HEK293 (cell line): ENCODE measurements at regions not wholly inside any gene's neighbourhood (a gene's known extent, or its start where the extent isn't known, plus 50 kb on each side); places are given as distances from the start of the nearest gene placed in this dataset.

Source experiments
- CTCF ChIA-PET: fragments of 350-600 bp; formaldehyde crosslinking; extraction: SDS; loops from one replicate; lab custom pipeline; 2021; ENCODE audit warnings: antibody characterized with exemption; lab: Yijun Ruan, JAX
- POLR2A ChIA-PET: fragments of 300-600 bp; formaldehyde crosslinking; extraction: SDS; loops from one replicate; lab custom pipeline; 2020; ENCODE audit warnings: antibody characterized with exemption, inconsistent platforms; lab: Yijun Ruan, JAX
- H3K27ac ChIP-seq: fragments of 200-500 bp; sonication (Bioruptor generic); 2 replicates; pipeline ENCODE4 v1.5.1; 2014; ENCODE audit warnings: low read depth, low read length, control low read depth, inconsistent platforms; ENCODE audit errors: extremely low read depth
- H3K36me3 ChIP-seq, 2 experiments: fragments of 200-500 bp in 1 of 2; sonication (Bioruptor generic) in 1 of 2; 1 replicate in 1 of 2; 2 replicates in 1 of 2; pipeline ENCODE4 v1.5.1; 2014 to 2017; ENCODE audit warnings: inconsistent platforms in 2 of 2, low read length in 2 of 2; ENCODE audit not compliant: control insufficient read depth in 2 of 2, insufficient read depth in 1 of 2
- H3K4me1 ChIP-seq: fragments of 200-500 bp; sonication (Bioruptor generic); 2 replicates; pipeline ENCODE4 v1.5.1; 2014; ENCODE audit warnings: mild to moderate bottlenecking, low read length, inconsistent platforms; ENCODE audit not compliant: control insufficient read depth, insufficient read depth
- H3K4me3 ChIP-seq: 2 replicates; pipeline ENCODE4 v1.5.1; 2011; ENCODE audit warnings: low read depth, mild to moderate bottlenecking, control low read depth, low read length, moderate library complexity
- H3K9me3 ChIP-seq: fragments of 200-500 bp; sonication (Bioruptor generic); 2 replicates; pipeline ENCODE4 v1.5.1; 2014; ENCODE audit warnings: low read depth, low read length, inconsistent platforms; ENCODE audit not compliant: control insufficient read depth, insufficient read depth
- GLIS2 ChIP-seq: fragments of 450-650 bp; formaldehyde crosslinking; IDR thresholded peaks from 2 replicates; pipeline ENCODE4 v1.5.1; 2016; ENCODE audit warnings: missing biosample characterization, missing genetic modification characterization
- HOXD13 ChIP-seq: sonication (generic); formaldehyde crosslinking; IDR thresholded peaks from 2 replicates; pipeline ENCODE4 v1.8.0; 2022; ENCODE audit warnings: missing genetic modification reagents, borderline replicate concordance
- KLF10 ChIP-seq: fragments of 450-650 bp; IDR thresholded peaks from 2 replicates; pipeline ENCODE4 v1.5.1; 2018; ENCODE audit warnings: missing biosample characterization, mild to moderate bottlenecking, missing genetic modification characterization
- MYNN ChIP-seq: fragments of 450-650 bp; formaldehyde crosslinking; IDR thresholded peaks from 2 replicates; pipeline ENCODE4 v1.5.1; 2016; ENCODE audit warnings: missing biosample characterization, missing genetic modification characterization, borderline replicate concordance
- RBAK ChIP-seq: fragments of 450-650 bp; formaldehyde crosslinking; IDR thresholded peaks from 2 replicates; pipeline ENCODE4 v1.5.1; 2016; ENCODE audit warnings: missing biosample characterization, missing genetic modification characterization
- SP7 ChIP-seq: fragments of 450-650 bp; formaldehyde crosslinking; IDR thresholded peaks from 2 replicates; pipeline ENCODE4 v1.5.1; 2016; ENCODE audit warnings: missing biosample characterization, missing genetic modification characterization
- WT1 ChIP-seq: fragments of 450-650 bp; formaldehyde crosslinking; IDR thresholded peaks from 2 replicates; pipeline ENCODE4 v1.5.1; 2016; ENCODE audit warnings: missing biosample characterization, missing genetic modification characterization
- YY1 ChIP-seq: fragments of 450-650 bp; formaldehyde crosslinking; IDR thresholded peaks from 2 replicates; pipeline ENCODE4 v1.5.1; 2018; ENCODE audit warnings: missing biosample characterization, missing genetic modification characterization
- ZBTB8A ChIP-seq: fragments of 450-650 bp; formaldehyde crosslinking; IDR thresholded peaks from 2 replicates; pipeline ENCODE4 v1.5.1; 2016; ENCODE audit warnings: missing biosample characterization, missing genetic modification characterization
- ZEB2 ChIP-seq: fragments of 450-650 bp; formaldehyde crosslinking; IDR thresholded peaks from 2 replicates; pipeline ENCODE4 v1.5.1; 2016; ENCODE audit warnings: missing biosample characterization, missing genetic modification characterization
- ZFP41 ChIP-seq: fragments of 450-650 bp; formaldehyde crosslinking; IDR thresholded peaks from 2 replicates; pipeline ENCODE4 v1.5.1; 2016; ENCODE audit warnings: missing biosample characterization, missing genetic modification characterization, borderline replicate concordance
- ZIC2 ChIP-seq: fragments of 450-650 bp; formaldehyde crosslinking; IDR thresholded peaks from 2 replicates; pipeline ENCODE4 v1.5.1; 2016; ENCODE audit warnings: missing biosample characterization, missing genetic modification characterization
- ZNF112 ChIP-seq: fragments of 450-650 bp; formaldehyde crosslinking; IDR thresholded peaks from 2 replicates; pipeline ENCODE4 v1.5.0; 2017; ENCODE audit warnings: missing biosample characterization, missing genetic modification characterization
- ZNF157 ChIP-seq: fragments of 450-650 bp; formaldehyde crosslinking; IDR thresholded peaks from 2 replicates; pipeline ENCODE4 v1.5.1; 2016; ENCODE audit warnings: missing biosample characterization, missing genetic modification characterization
- ZNF16 ChIP-seq: fragments of 450-650 bp; formaldehyde crosslinking; IDR thresholded peaks from 2 replicates; pipeline ENCODE4 v1.5.1; 2016; ENCODE audit warnings: low read depth, missing biosample characterization, missing genetic modification characterization
- ZNF341 ChIP-seq: fragments of 450-650 bp; formaldehyde crosslinking; IDR thresholded peaks from 2 replicates; pipeline ENCODE4; 2016; ENCODE audit warnings: low read depth, missing biosample characterization, missing genetic modification characterization
- ZNF350 ChIP-seq: fragments of 450-650 bp; formaldehyde crosslinking; IDR thresholded peaks from 2 replicates; pipeline ENCODE4 v1.5.0; 2017; ENCODE audit warnings: missing biosample characterization, mild to moderate bottlenecking, missing genetic modification characterization
- ZNF529 ChIP-seq: fragments of 450-650 bp; formaldehyde crosslinking; IDR thresholded peaks from 2 replicates; pipeline ENCODE4 v1.5.1; 2017; ENCODE audit warnings: missing genetic modification characterization, missing biosample characterization; ENCODE audit not compliant: insufficient replicate concordance
- ZNF585B ChIP-seq: fragments of 450-650 bp; formaldehyde crosslinking; IDR thresholded peaks from 2 replicates; pipeline ENCODE4 v1.5.1; 2016; ENCODE audit warnings: missing biosample characterization, missing genetic modification characterization
- ZNF629 ChIP-seq: fragments of 450-650 bp; formaldehyde crosslinking; IDR thresholded peaks from 2 replicates; pipeline ENCODE4 v1.5.1; 2017; ENCODE audit warnings: missing biosample characterization, missing genetic modification characterization
- ZNF654 ChIP-seq: fragments of 450-650 bp; formaldehyde crosslinking; IDR thresholded peaks from 2 replicates; pipeline ENCODE4 v1.5.1; 2016; ENCODE audit warnings: low read depth, missing biosample characterization, missing genetic modification characterization
- ZSCAN16 ChIP-seq: fragments of 450-650 bp; formaldehyde crosslinking; IDR thresholded peaks from 2 replicates; pipeline ENCODE4 v1.5.1; 2016; ENCODE audit warnings: missing biosample characterization, missing genetic modification characterization
- ZSCAN23 ChIP-seq: fragments of 450-650 bp; formaldehyde crosslinking; IDR thresholded peaks from 2 replicates; pipeline ENCODE4 v1.5.1; 2016; ENCODE audit warnings: missing biosample characterization, missing genetic modification characterization
- TF ChIP-seq, protein P1 (sequence below): fragments of 450-650 bp; formaldehyde crosslinking; IDR thresholded peaks from 2 replicates; pipeline ENCODE4 v1.5.1; 2017; ENCODE audit warnings: missing biosample characterization, missing genetic modification characterization
- TF ChIP-seq, protein P2 (sequence below): fragments of 450-650 bp; IDR thresholded peaks from 2 replicates; pipeline ENCODE4 v1.5.1; 2018; ENCODE audit warnings: missing biosample characterization, mild to moderate bottlenecking, missing genetic modification characterization

DNA sequence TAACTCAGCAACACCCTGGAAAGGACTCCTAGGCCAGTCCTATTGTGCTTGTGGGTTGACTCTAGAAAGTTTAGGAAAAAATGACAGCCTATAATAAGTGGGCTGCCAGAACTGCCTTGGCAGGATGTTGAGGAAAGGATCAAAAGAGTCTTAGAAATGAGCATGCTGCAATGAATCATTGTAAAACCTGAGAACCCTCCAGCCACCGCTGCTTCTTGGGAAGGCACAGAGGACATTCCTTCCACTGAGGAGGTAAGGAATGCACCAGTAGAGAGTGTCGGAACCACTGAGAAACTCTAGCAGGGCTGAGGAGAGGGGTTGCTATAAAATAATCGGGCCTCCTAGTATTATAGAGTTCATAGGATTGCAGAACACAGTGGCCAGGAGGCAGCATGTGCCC lies 146.7 kb upstream of the SMIM21 start (continued):
- TF ChIP-seq ZNF529 (tag by site-specific recombination) (no peak), ZNF585B (tag by site-specific recombination) (no peak), ZNF654 (tag by site-specific recombination) (no peak), GLIS2 (no peak), ZNF341 (tag by site-specific recombination) (no peak)
- TF ChIP-seq, protein P1, sequence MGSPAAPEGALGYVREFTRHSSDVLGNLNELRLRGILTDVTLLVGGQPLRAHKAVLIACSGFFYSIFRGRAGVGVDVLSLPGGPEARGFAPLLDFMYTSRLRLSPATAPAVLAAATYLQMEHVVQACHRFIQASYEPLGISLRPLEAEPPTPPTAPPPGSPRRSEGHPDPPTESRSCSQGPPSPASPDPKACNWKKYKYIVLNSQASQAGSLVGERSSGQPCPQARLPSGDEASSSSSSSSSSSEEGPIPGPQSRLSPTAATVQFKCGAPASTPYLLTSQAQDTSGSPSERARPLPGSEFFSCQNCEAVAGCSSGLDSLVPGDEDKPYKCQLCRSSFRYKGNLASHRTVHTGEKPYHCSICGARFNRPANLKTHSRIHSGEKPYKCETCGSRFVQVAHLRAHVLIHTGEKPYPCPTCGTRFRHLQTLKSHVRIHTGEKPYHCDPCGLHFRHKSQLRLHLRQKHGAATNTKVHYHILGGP (tag by site-specific recombination) = no peak
- TF ChIP-seq, protein P2, sequence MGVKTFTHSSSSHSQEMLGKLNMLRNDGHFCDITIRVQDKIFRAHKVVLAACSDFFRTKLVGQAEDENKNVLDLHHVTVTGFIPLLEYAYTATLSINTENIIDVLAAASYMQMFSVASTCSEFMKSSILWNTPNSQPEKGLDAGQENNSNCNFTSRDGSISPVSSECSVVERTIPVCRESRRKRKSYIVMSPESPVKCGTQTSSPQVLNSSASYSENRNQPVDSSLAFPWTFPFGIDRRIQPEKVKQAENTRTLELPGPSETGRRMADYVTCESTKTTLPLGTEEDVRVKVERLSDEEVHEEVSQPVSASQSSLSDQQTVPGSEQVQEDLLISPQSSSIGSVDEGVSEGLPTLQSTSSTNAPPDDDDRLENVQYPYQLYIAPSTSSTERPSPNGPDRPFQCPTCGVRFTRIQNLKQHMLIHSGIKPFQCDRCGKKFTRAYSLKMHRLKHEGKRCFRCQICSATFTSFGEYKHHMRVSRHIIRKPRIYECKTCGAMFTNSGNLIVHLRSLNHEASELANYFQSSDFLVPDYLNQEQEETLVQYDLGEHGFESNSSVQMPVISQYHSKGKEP = no peak

DNA sequence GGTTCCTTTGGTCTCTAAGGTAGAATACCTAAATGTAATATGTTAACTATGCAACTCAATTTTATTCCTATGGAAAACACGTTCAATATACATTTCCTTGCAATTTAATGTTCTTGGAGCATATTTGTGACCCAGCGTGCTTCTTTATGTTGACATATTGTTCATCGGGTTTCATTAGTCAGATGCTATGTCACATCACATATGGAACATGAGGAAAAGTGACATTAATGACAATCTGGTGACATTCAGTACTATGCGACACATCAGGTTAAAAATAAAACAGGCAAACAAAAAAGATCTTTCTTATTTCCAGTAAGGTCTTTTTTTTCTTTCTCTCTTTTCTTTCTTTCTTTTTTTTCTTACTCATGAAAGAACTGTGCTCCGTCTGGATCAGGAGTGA lies 135.6 kb upstream of the SMIM21 start:
- Histone ChIP-seq H3K9me3 (no peaks in the 10 kb centered on the region), H3K4me1 (no peaks in the 10 kb centered on the region), H3K36me3 (no peaks in the 10 kb centered on the region), H3K27ac (no peak overlapping the region), H3K4me3 (no peak overlapping the region)
- POLR2A ChIA-PET = no interaction called here
- CTCF ChIA-PET = no interaction called here
- TF ChIP-seq ZNF350 (no peak), YY1 (tag by site-specific recombination) (no peak), HOXD13 (CRISPR knock-in tag) (no peak), ZNF16 (no peak), ZNF629 (tag by site-specific recombination) (no peak), ZNF112 (tag by site-specific recombination) (no peak), RBAK (tag by site-specific recombination) (no peak), ZSCAN23 (no peak), WT1 (tag by site-specific recombination) (no peak), ZIC2 (no peak), MYNN (no peak), SP7 (no peak), ZBTB8A (no peak), ZSCAN16 (tag by site-specific recombination) (no peak), ZFP41 (tag by site-specific recombination) (no peak), ZNF157 (no peak), ZNF654 (tag by site-specific recombination) (no peak), ZEB2 (tag by site-specific recombination) (no peak), KLF10 (tag by site-specific recombination) (no peak)
- TF ChIP-seq, protein P1 (tag by site-specific recombination) = no peak
